Astrocyte of the spinal cord (primary cell): ENCODE measurements at regions not wholly inside any gene's neighbourhood (a gene's known extent, or its start where the extent isn't known, plus 50 kb on each side); places are given as distances from the start of the nearest gene placed in this dataset.

Experiments
- DNase-seq: peaks from one replicate; pipeline ENCODE4 v3.0.0; 2011; ENCODE audit warnings: low read depth, low spot score
- H3K4me3 ChIP-seq: 2 replicates; pipeline ENCODE4 v1.5.1; 2011; ENCODE audit warnings: low read depth, mild to moderate bottlenecking, low read length, moderate library complexity
- CTCF ChIP-seq: IDR thresholded peaks from 2 replicates; pipeline ENCODE4 v1.5.1; 2012; ENCODE audit warnings: low read depth, mild to moderate bottlenecking, low read length, inconsistent platforms
- in situ Hi-C: cut with HindIII; loops from 2 replicates; pipeline ENCODE4 v1.10.0; 2017; ENCODE audit warnings: low sequenced_read_pairs

- no peak overlapping the region for H3K4me3 ChIP-seq
- no peak for TF ChIP-seq CTCF
- in situ Hi-C loops = no loop called here
- no peak for DNase-seq
Observed at GRCh38 chr12:123042833-123043232, 62.4 kb downstream of the ARL6IP4 start.

GRCh38 chr12:123041811-123042655 is 61.6 kb downstream of the ARL6IP4 start:
- DNase-seq = peak; percentile 37
- TF ChIP-seq CTCF = no peak
- in situ Hi-C loops = no loop called here
- no peak overlapping the region for H3K4me3 ChIP-seq

- H3K4me3 ChIP-seq = no peak overlapping the region
- in situ Hi-C loops = no loop called here
- no peak for TF ChIP-seq CTCF
- DNase-seq = no peak
Observed at GRCh38 chr12:123041042-123041531, 60.6 kb downstream of the ARL6IP4 start.

GRCh38 chr12:123040106-123040505 is 59.6 kb downstream of the ARL6IP4 start:
- TF ChIP-seq CTCF = no peak
- no peak for DNase-seq
- in situ Hi-C loops = no loop called here
- H3K4me3 ChIP-seq = no peak overlapping the region

GRCh38 chr12:123038966-123039365 is 58.5 kb downstream of the ARL6IP4 start:
- H3K4me3 ChIP-seq = no peak overlapping the region
- no peak for DNase-seq
- TF ChIP-seq CTCF = no peak
- in situ Hi-C loops = no loop called here

GRCh38 chr12:123038486-123038885 is 58.0 kb downstream of the ARL6IP4 start:
- in situ Hi-C loops = no loop called here
- no peak for DNase-seq
- no peak for TF ChIP-seq CTCF
- no peak overlapping the region for H3K4me3 ChIP-seq
